ENCODE measurements at regions not wholly inside any gene's neighbourhood (a gene's known extent, or its start where the extent isn't known, plus 50 kb on each side); places are given as distances from the start of the nearest gene placed in this dataset.

GRCh38 chr2:129587426-129588064 lies 391.9 kb upstream of the RAB6C start:
- DNase-seq (ENCODE audit: low read depth) = no peak
- no peak overlapping the region for H3K4me3 ChIP-seq (ENCODE audit: low read depth, low read length)
- TF ChIP-seq, protein P1, sequence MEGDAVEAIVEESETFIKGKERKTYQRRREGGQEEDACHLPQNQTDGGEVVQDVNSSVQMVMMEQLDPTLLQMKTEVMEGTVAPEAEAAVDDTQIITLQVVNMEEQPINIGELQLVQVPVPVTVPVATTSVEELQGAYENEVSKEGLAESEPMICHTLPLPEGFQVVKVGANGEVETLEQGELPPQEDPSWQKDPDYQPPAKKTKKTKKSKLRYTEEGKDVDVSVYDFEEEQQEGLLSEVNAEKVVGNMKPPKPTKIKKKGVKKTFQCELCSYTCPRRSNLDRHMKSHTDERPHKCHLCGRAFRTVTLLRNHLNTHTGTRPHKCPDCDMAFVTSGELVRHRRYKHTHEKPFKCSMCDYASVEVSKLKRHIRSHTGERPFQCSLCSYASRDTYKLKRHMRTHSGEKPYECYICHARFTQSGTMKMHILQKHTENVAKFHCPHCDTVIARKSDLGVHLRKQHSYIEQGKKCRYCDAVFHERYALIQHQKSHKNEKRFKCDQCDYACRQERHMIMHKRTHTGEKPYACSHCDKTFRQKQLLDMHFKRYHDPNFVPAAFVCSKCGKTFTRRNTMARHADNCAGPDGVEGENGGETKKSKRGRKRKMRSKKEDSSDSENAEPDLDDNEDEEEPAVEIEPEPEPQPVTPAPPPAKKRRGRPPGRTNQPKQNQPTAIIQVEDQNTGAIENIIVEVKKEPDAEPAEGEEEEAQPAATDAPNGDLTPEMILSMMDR (IDR thresholded peaks at IDR 0.05; ENCODE audit: insufficient read depth, low read length) = no peak

DNA sequence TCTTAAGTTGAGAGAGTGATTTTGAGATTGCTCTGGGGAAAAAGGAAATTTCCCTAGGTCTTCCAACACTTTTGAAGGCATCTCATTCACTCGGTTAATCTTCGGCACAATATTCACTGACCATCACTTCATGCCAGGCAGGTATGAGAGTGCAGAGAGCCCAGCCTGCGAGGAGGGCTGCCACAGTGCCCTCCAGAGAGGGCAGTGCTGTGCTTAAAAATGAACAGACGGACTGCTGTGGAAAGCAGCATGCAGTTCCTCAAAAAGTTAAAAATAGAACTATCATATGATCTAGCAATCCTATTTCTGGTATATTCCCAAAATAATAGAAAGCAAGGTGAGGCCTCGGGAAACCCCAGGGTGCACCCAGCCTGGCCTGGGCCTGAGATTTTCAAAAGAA lies 374.9 kb upstream of the RAB6C start:
- no peak overlapping the region for H3K4me3 ChIP-seq (ENCODE audit: low read depth, low read length)
- no peak for DNase-seq (ENCODE audit: low read depth)
- TF ChIP-seq, protein P1 (IDR thresholded peaks at IDR 0.05; ENCODE audit: insufficient read depth, low read length) = no peak

- DNase-seq (ENCODE audit: low read depth) = no peak
- H3K4me3 ChIP-seq (ENCODE audit: low read depth, low read length) = no peak overlapping the region
- TF ChIP-seq, protein P1 (IDR thresholded peaks at IDR 0.05; ENCODE audit: insufficient read depth, low read length) = no peak
Observed at GRCh38 chr2:129605646-129606045, 373.8 kb upstream of the RAB6C start.

DNA sequence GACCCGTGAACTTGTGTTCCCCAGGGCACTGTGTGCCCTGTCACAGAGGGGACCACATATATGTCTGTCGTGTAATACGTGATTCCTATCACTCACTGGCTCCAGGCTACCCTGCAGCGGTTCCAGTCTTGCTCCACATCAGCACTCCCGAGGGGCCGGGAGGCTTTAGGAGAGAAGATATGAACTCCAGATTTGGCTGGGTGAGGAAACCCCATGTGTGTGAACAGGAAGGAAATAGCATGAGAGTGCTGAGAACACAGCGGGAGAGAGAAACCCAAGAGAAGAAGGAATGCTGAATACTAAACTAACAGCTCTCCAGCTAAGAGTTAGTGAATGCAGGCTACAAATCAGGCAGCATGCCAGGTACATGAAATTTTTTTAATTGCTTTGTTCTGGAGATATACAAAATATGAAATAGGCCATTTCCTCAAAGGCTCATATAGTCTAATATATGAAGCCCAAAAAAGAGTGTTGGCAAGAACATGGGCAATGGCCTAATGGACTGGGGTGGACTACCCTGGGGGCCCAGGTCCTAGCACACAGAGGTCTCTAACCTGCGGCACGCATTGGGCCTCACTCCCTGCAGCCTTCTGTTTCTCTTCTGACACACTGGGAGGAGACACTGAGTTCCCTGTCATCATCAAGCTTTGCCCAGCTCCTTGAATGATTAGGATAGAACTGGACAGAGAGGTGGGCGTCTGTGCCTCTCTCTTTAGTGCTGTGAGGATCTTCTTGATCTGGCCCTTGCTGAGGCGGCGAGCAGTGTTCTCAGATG lies 372.8 kb upstream of the RAB6C start:
- H3K4me3 ChIP-seq (ENCODE audit: low read depth, low read length) = no peak overlapping the region
- no peak for DNase-seq (ENCODE audit: low read depth)
- TF ChIP-seq, protein P1 (IDR thresholded peaks at IDR 0.05; ENCODE audit: insufficient read depth, low read length) = no peak

DNA sequence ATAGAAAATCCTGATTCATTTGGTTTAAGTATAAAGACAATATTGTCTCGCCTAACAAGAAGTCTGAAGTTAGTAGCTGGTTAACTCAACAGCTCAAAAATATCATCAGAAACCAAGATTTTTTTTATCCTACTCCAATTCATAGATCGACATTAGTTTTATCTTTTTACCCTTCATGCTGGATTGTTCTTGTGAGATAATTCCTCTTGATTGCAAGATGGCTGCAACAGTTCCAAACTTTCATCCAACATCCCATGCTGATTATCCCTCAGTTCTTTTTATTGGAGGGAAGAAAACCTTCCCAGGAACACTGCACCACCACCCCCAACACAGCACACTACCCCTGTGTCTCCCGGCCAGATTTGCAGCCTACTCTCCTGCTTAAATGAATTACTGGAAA lies 370.2 kb upstream of the RAB6C start:
- TF ChIP-seq, protein P1 (IDR thresholded peaks at IDR 0.05; ENCODE audit: insufficient read depth, low read length) = no peak
- DNase-seq (ENCODE audit: low read depth) = no peak
- no peak overlapping the region for H3K4me3 ChIP-seq (ENCODE audit: low read depth, low read length)

GRCh38 chr2:129610766-129611165 lies 368.7 kb upstream of the RAB6C start:
- H3K4me3 ChIP-seq (ENCODE audit: low read depth, low read length) = no peak overlapping the region
- TF ChIP-seq, protein P1 (IDR thresholded peaks at IDR 0.05; ENCODE audit: insufficient read depth, low read length) = no peak
- DNase-seq (ENCODE audit: low read depth) = no peak

Data from fibroblast of the aortic adventitia (primary cell).